ENCODE measurements at regions not wholly inside any gene's neighbourhood (a gene's known extent, or its start where the extent isn't known, plus 50 kb on each side); places are given as distances from the start of the nearest gene placed in this dataset.

GRCh38 chr5:124679578-124680199 is 66.8 kb downstream of the ZNF608 start:
- TF ChIP-seq GATA2 (IDR thresholded peaks at IDR 0.05; ENCODE audit: low read depth, low read length): no peak
- TF ChIP-seq GATA3 (IDR thresholded peaks at IDR 0.05; ENCODE audit: low read depth, low read length): no peak

Measured in SH-SY5Y (cell line).